HL-60 (cell line): ENCODE measurements at regions not wholly inside any gene's neighbourhood (a gene's known extent, or its start where the extent isn't known, plus 50 kb on each side); places are given as distances from the start of the nearest gene placed in this dataset.

Source experiments
- CTCF ChIP-seq: IDR thresholded peaks from one replicate; pipeline ENCODE4 v1.5.1; 2011; ENCODE audit warnings: low read length, control low read depth, inconsistent platforms; ENCODE audit not compliant: insufficient read depth
- GABPA ChIP-seq: IDR thresholded peaks from 2 replicates; pipeline ENCODE4 v1.6.1; 2012; ENCODE audit warnings: low read depth
- POLR2AphosphoS5 ChIP-seq: IDR thresholded peaks from 2 replicates; pipeline ENCODE4 v1.6.1; 2012; ENCODE audit warnings: low read depth
- REST ChIP-seq: IDR thresholded peaks from 2 replicates; pipeline ENCODE4 v1.6.1; 2012; ENCODE audit warnings: low read depth; ENCODE audit not compliant: insufficient replicate concordance
- SPI1 ChIP-seq: IDR thresholded peaks from 2 replicates; pipeline ENCODE4 v1.6.1; 2012; ENCODE audit warnings: low read depth, mild to moderate bottlenecking, borderline replicate concordance

GRCh38 chr15:39323157-39323556, 257.7 kb upstream of the THBS1 start:
- TF ChIP-seq CTCF, result no peak
- TF ChIP-seq GABPA, result no peak
- no peak for TF ChIP-seq POLR2AphosphoS5
- no peak for TF ChIP-seq REST
- no peak for TF ChIP-seq SPI1
